NCI-H2227 (cell line): ENCODE measurements at regions not wholly inside any gene's neighbourhood (a gene's known extent, or its start where the extent isn't known, plus 50 kb on each side); places are given as distances from the start of the nearest gene placed in this dataset.

Experiments
- DNase-seq: peaks from one replicate; lab custom pipeline; 2025; ENCODE audit not compliant: unreplicated experiment; lab: John Stamatoyannopoulos, UW

- no peak for DNase-seq
Measured at GRCh38 chr2:195021711-195022507, 635.1 kb upstream of the SLC39A10 start.

DNA sequence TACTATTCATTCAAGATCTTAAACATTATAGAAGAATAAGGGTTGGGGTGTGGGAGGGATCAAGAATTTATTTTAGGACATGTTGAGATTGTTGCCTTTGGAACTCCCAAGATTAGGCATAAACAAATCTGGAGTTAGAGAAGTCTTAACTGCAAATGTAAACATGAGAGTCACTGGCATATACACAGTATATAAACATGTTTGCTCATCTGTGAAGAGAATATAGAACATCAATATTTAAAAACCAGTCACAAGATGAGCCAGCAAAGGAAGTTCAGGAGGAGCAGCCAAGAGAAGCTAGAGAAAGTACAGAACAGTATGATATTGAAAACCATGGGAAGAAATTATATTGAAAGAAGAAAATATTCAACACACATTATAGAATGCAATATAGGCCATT lies 638.6 kb upstream of the SLC39A10 start:
- DNase-seq = no peak

- no peak for DNase-seq
Measured at GRCh38 chr2:195017890-195018289, 639.1 kb upstream of the SLC39A10 start.

DNA sequence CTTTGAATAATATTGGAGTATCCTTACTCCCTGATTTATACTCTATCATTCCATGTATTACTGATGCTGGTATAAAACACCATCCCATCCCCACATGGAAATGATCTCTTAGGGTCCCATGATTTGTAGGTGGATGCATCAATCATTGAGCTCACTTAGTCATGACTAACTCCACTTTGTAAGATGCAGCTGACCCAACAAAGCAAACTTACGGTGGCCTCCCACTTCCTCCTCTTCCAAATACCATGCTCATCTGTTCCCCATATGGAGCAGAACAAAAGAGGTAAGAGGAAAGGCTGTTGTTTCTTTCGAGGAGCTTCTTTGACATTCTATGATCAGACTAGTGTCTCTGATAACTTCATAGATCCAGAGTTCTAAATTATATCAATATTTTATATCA lies 640.2 kb upstream of the SLC39A10 start:
- DNase-seq = no peak

GRCh38 chr2:195009202-195009601 lies 647.8 kb upstream of the SLC39A10 start:
- peak; percentile 16 for DNase-seq

DNA sequence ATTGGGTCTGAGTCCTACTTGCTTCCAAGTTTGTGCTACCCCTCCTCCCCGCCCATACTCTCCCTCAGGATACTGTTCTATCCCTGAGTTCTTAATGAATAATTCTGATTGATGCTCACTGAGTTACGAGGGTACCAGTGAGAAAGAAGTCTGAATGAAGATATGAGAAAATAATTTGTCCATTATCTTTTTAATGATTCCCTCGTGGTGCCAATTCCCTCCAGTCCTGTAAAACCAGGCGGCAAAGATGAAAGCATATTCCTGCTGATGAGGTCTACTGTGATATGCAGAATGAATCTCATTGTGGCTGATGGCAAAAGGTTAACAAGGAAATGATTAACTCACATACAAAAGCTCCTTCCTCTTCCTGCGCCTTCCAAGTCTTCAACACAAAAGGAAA lies 650.2 kb upstream of the SLC39A10 start:
- DNase-seq = no peak

DNA sequence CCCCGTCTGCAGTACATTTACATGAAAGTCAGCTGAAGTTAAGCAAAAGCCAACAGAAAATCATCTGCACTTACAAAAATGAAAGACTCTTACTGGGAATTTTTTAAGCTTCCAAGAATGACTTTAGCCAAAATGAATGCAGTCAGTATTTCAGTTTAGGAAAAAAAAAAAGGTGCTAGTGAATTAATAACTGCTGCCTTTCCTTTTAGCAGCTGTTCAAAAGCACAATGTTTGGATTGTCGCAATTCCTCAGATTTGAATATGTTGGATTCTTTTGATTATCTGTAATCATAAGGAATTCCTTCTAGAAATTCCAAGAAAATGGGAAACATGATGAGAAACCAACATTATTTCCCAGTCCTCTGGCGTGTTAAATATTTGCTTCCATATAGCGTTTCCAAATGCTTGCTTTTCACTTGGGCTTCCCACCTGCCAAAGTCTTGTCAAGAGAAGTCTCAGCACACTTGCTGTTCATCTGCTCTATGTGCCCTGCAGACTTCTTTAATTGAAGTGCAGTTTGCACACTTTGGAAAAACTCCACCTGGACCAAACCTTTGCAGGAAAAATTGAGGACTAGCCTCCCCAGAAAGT lies 653.0 kb upstream of the SLC39A10 start:
- no peak for DNase-seq

GRCh38 chr2:195001924-195002323 lies 655.1 kb upstream of the SLC39A10 start:
- no peak for DNase-seq

DNA sequence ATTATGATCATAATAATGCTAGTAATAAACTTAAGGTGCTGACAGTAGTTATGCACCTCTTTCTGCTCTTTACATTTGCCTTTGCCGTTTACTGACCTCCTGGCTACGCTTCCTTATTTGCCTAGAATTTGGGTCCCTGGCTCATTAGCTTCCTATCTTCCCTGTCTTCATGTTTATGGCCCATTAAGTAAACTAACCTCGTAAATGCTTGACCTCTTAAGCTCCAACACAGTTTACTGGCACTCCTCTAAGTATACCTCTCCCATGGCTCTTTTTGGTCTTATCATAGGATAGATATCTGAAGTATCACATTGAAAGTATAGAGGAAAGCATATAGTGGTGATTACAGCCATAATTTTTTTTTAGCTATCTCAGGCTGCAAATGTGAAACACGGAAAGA lies 657.3 kb upstream of the SLC39A10 start:
- no peak for DNase-seq

DNA sequence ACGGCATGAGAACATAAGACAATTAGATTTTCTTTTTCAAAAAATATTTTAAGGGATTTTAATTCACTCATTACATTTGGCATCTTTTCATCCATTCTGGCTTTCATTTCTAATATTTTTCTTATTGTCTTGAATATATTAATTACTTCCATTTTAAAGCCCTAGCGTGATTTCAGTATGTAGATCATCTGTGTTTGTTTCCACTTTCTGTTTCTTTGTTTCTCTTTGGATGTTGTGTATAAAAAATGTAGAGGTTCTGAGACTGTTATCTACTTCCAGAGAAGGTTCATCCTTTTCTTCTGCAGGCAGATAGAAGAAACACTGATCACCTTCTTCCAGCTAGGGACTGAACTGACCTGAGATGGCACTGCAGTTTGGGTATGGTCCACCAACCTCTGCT lies 664.4 kb upstream of the SLC39A10 start:
- DNase-seq = no peak

DNA sequence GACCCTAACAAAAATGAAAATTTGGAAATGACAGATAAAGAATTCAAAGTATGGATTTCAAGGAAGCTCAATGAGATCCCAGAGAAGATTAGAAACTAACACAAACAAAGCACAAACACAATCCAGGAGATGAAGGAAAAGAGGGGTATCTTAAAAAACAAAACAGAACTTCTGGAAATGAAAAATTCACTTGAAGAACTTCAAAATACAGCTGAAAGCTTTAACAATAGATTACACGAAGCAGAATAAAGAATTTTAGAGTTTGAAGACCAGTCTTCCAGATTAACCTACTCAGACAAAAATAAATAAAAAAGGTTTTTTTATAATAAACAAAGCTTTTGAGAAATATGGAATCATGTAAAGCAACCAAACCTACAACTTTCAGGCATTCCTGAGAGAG lies 671.8 kb upstream of the SLC39A10 start:
- DNase-seq = no peak

DNA sequence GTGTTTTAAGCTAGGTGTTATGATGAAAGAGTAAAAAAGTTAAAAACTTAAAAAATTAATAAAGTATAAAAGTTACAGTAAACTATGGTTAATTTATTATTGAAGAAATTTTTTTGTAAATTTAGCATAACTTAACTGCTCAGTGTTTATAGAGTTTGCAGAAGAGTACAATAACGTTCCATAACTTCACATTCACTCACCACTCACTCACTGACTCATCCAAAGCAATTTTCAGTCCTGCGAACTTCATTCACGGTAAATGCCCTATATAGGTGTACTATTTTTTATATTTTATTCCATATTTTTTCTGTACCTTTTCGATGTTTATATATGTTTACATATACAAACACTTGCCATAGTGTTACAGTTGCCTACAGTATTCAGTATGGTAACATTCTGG lies 694.8 kb upstream of the SLC39A10 start:
- DNase-seq = no peak

- DNase-seq = no peak
Measured at GRCh38 chr2:194954218-194954617, 702.8 kb upstream of the SLC39A10 start.

- no peak for DNase-seq
Measured at GRCh38 chr2:194946826-194947225, 710.2 kb upstream of the SLC39A10 start.

DNA sequence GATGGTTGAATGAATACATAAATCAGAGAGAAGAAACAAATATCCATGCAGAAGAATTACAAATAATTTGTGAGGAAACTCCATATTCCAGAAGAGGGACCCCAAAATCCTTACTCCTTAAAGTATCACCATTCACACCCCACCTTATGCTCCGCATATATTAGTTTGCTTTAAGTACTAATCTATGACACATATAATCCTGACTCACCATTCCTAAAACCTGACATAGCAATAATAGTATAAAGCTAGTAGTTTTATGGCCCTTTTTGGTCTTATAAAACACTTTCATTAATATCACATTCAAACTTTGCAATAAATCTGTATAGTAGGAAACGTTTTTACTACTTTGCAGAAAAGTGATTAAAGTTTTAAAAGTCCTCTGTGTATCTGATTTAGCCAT lies 719.0 kb upstream of the SLC39A10 start:
- DNase-seq = no peak

GRCh38 chr2:194927489-194927888 lies 729.5 kb upstream of the SLC39A10 start:
- no peak for DNase-seq

GRCh38 chr2:194926873-194927272 lies 730.2 kb upstream of the SLC39A10 start:
- DNase-seq = no peak

DNA sequence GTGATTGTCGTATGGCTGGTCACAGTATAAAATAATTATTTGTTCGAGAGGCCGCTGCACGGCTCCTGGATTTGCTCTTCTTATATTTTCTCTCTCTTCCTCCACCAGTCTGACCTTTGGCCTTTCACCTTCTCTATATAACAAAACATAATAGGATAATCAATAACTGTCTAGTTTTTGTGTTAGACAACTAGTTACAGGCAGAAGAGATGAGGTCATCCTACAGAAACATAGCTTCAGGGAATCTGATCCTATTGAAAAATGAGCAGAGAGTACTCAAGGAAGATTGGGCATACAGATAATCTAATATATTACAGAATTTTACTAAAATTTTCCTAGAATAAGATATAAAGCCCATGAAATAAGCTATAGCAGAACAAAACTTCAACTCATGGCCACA lies 731.3 kb upstream of the SLC39A10 start:
- DNase-seq = peak; percentile 31

DNA sequence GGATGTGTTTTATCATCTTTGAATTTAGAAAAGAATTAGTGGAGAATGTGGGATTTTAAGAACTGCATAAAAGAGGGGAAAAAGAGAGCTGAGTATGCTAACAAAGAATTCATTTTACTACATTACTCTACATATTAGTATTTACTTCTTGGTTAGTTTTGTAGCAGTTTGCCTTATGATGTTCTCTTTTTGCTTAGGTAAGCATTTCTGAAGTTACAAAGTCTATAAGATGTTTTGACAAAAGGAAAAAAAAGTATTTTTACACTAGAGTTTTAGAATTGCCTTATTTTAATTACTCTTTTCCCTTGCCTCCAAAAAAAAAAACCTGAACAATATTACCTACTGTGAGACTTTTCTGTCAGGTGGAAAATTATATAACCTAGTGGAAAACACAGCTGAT lies 739.5 kb upstream of the SLC39A10 start:
- no peak for DNase-seq

- no peak for DNase-seq
Measured at GRCh38 chr2:194915485-194915884, 741.5 kb upstream of the SLC39A10 start.

- DNase-seq = peak; percentile 24
Measured at GRCh38 chr2:194907569-194907968, 749.5 kb upstream of the SLC39A10 start.

GRCh38 chr2:194896871-194897270 lies 760.2 kb upstream of the SLC39A10 start:
- DNase-seq = no peak

- DNase-seq = no peak
Measured at GRCh38 chr2:194883711-194884110, 773.3 kb upstream of the SLC39A10 start.
